Liver (tissue), 8 donors: ENCODE measurements at regions not wholly inside any gene's neighbourhood (a gene's known extent, or its start where the extent isn't known, plus 50 kb on each side); places are given as distances from the start of the nearest gene placed in this dataset.

Experiments used
- DNase-seq: peaks from one replicate; pipeline ENCODE4 v3.0.0-alpha.2; 2017; ENCODE audit warnings: low spot score
- H3K27ac ChIP-seq, 2 donors: one replicate each; pipeline ENCODE4 v1.7.0; 2013; ENCODE audit warnings: inconsistent platforms in 2 of 2, low read length in 2 of 2, control low read depth in 1 of 2, low read depth in 1 of 2, mild to moderate bottlenecking in 1 of 2
- H3K27me3 ChIP-seq, 4 donors: one replicate each; pipeline versions ENCODE4 v1.6.1 to v1.7.0; 2013; ENCODE audit warnings: low read length in 3 of 4, inconsistent platforms in 1 of 4, mild to moderate bottlenecking in 1 of 4, moderate library complexity in 1 of 4; ENCODE audit not compliant: control insufficient read depth in 4 of 4, insufficient read depth in 4 of 4
- H3K36me3 ChIP-seq, 4 donors: one replicate each; pipeline versions ENCODE4 v1.6.1 to v1.7.0; 2013; ENCODE audit warnings: low read length in 3 of 4, mild to moderate bottlenecking in 3 of 4, low read depth in 1 of 4, moderate library complexity in 1 of 4; ENCODE audit not compliant: control insufficient read depth in 4 of 4, insufficient read depth in 3 of 4
- H3K4me1 ChIP-seq, 4 donors: one replicate each; pipeline versions ENCODE4 v1.6.1 to v1.7.0; 2013; ENCODE audit warnings: low read length in 3 of 4, mild to moderate bottlenecking in 3 of 4, moderate library complexity in 1 of 4; ENCODE audit not compliant: control insufficient read depth in 4 of 4, insufficient read depth in 4 of 4
- H3K4me3 ChIP-seq, 3 donors: one replicate each; pipeline versions ENCODE4 v1.6.1 to v1.7.0; 2013; ENCODE audit warnings: low read length in 3 of 3, control low read depth in 1 of 3, low read depth in 1 of 3, mild to moderate bottlenecking in 1 of 3
- H3K9ac ChIP-seq, 2 donors: one replicate each; pipeline ENCODE4 v1.7.0; 2013; ENCODE audit warnings: low read length in 2 of 2, mild to moderate bottlenecking in 2 of 2, moderate library complexity in 2 of 2, control low read depth in 1 of 2, low read depth in 1 of 2
- H3K9me3 ChIP-seq, 4 donors: one replicate each; pipeline versions ENCODE4 v1.6.1 to v1.7.0; 2013; ENCODE audit warnings: low read length in 3 of 4; ENCODE audit not compliant: control insufficient read depth in 4 of 4
- ATF3 ChIP-seq: IDR thresholded peaks from 2 replicates; pipeline ENCODE4 v1.6.1; 2016; ENCODE audit warnings: antibody characterized with exemption
- CTCF ChIP-seq: fragments of 150-350 bp; IDR thresholded peaks from 2 replicates; pipeline ENCODE4 v1.5.1; 2017; ENCODE audit warnings: improper control_type of control experiment, low read depth, low read length; ENCODE audit not compliant: missing input control
- EGR1 ChIP-seq, 2 donors: IDR thresholded peaks; 2 replicates each; pipeline ENCODE4 v1.6.1; 2016 to 2018; ENCODE audit warnings: antibody characterized with exemption in 2 of 2, low read depth in 2 of 2
- FOXA1 ChIP-seq: IDR thresholded peaks from 2 replicates; pipeline ENCODE4 v1.6.1; 2016; ENCODE audit warnings: antibody characterized with exemption
- FOXA2 ChIP-seq: IDR thresholded peaks from 2 replicates; pipeline ENCODE4 v1.6.1; 2016; ENCODE audit warnings: antibody characterized with exemption
- GABPA ChIP-seq, 2 donors: IDR thresholded peaks in 1 of 2; conservative IDR thresholded peaks in 1 of 2; 2 replicates each; pipeline ENCODE4 v1.6.1; 2016; ENCODE audit warnings: antibody characterized with exemption in 2 of 2, mild to moderate bottlenecking in 1 of 2, moderate library complexity in 1 of 2
- HNF4A ChIP-seq, 2 donors: conservative IDR thresholded peaks; 2 replicates each; pipeline ENCODE4 v1.6.1; 2016; ENCODE audit warnings: antibody characterized with exemption in 2 of 2, mild to moderate bottlenecking in 2 of 2
- HNF4G ChIP-seq: IDR thresholded peaks from 2 replicates; pipeline ENCODE4 v1.6.1; 2016; ENCODE audit warnings: antibody characterized with exemption
- JUND ChIP-seq, 2 donors: IDR thresholded peaks; 2 replicates each; pipeline ENCODE4 v1.6.1; 2016; ENCODE audit warnings: antibody characterized with exemption in 2 of 2
- NR2F2 ChIP-seq: IDR thresholded peaks from 2 replicates; pipeline ENCODE4 v1.6.1; 2016; ENCODE audit warnings: antibody characterized with exemption
- RAD21 ChIP-seq, 2 donors: IDR thresholded peaks; 2 replicates each; pipeline ENCODE4 v1.6.1; 2016; ENCODE audit warnings: antibody characterized with exemption in 2 of 2, mild to moderate bottlenecking in 2 of 2
- REST ChIP-seq: IDR thresholded peaks from 2 replicates; pipeline ENCODE4 v1.6.1; 2016; ENCODE audit warnings: antibody characterized with exemption, mild to moderate bottlenecking
- RXRA ChIP-seq, 2 donors: IDR thresholded peaks; 2 replicates each; pipeline ENCODE4 v1.6.1; 2017 to 2018; ENCODE audit warnings: antibody characterized with exemption in 2 of 2, mild to moderate bottlenecking in 1 of 2
- SP1 ChIP-seq: IDR thresholded peaks from 2 replicates; pipeline ENCODE4 v1.6.1; 2018; ENCODE audit warnings: antibody characterized with exemption, mild to moderate bottlenecking
- TAF1 ChIP-seq: conservative IDR thresholded peaks from 2 replicates; pipeline ENCODE4 v1.6.1; 2016; ENCODE audit warnings: antibody characterized with exemption, mild to moderate bottlenecking
- YY1 ChIP-seq: IDR thresholded peaks from 2 replicates; pipeline ENCODE4 v1.6.1; 2016; ENCODE audit warnings: antibody characterized with exemption, mild to moderate bottlenecking
- ZBTB33 ChIP-seq: IDR thresholded peaks from 2 replicates; pipeline ENCODE4 v1.6.1; 2016; ENCODE audit warnings: antibody characterized with exemption
- WGBS: extraction: QIAGEN DNeasy Blood & Tissue Kit; methylation state at CpG from one replicate; pipeline ENCODE4 v1.1.7; 2013; 5-methylcytosine and 5-hydroxymethylcytosine counted together
- TF ChIP-seq, protein P1 (sequence below): IDR thresholded peaks from 2 replicates; pipeline ENCODE4 v1.6.1; 2016; ENCODE audit warnings: antibody characterized with exemption
- donor health status: healthy.
- donor health status: healthy.
- donor health status: healthy.
- donor health status: healthy.
- donor health status: healthy.

GRCh38 chr6:133042550-133043120, 198.5 kb upstream of the EYA4 start (continued):
- TF ChIP-seq SP1 (no peak), HNF4A (conservative IDR thresholded peaks at IDR 0.05) (no peak), RXRA (IDR thresholded peaks at IDR 0.05) (no peak)

DNA sequence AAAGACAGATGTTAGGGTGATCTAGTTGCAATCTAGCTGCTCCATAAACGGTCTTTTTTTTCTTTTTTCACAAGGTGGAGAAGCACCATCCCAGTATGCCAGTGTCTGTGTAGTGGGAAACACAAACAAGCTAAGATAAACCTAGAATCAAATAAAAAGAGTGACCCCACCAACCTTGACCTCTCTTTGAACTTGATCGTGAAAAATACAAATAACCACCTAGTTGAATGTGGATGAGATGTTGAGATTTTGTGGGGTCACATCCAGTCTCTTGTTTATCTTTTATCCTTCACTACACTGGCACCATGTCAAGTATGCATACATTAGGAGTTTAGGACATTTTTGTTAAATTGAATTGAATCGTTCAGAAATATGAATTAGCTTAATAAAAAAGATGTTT, 194.6 kb upstream of the EYA4 start:
- WGBS = 53% methylated on average over 3 of the region's 3 CpGs
- Histone ChIP-seq H3K9ac (no peak overlapping the region), H3K4me3 (no peak overlapping the region), H3K27ac (no peak overlapping the region), H3K9me3 (no peaks in the 10 kb centered on the region), H3K4me1 (no peaks in the 10 kb centered on the region), H3K27me3 (no peaks in the 10 kb centered on the region), H3K36me3 (no peaks in the 10 kb centered on the region)
- no peak for DNase-seq
- TF ChIP-seq SP1 (no peak), RAD21 (IDR thresholded peaks at IDR 0.05) (no peak), GABPA (IDR thresholded peaks at IDR 0.05 in 1 of 2, conservative IDR thresholded peaks at IDR 0.05 in 1 of 2) (no peak), HNF4G (no peak), HNF4A (conservative IDR thresholded peaks at IDR 0.05) (no peak), ATF3 (no peak), FOXA1 (no peak), JUND (IDR thresholded peaks at IDR 0.05) (no peak), TAF1 (no peak), REST (no peak), ZBTB33 (no peak), NR2F2 (no peak), RXRA (IDR thresholded peaks at IDR 0.05) (no peak), YY1 (no peak), EGR1 (IDR thresholded peaks at IDR 0.05; ENCODE audit: low read depth in 2 of 2) (no peak), FOXA2 (no peak), CTCF (no peak)
- TF ChIP-seq, protein P1, sequence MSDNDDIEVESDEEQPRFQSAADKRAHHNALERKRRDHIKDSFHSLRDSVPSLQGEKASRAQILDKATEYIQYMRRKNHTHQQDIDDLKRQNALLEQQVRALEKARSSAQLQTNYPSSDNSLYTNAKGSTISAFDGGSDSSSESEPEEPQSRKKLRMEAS = no peak
